ENCODE measurements at regions not wholly inside any gene's neighbourhood (a gene's known extent, or its start where the extent isn't known, plus 50 kb on each side); places are given as distances from the start of the nearest gene placed in this dataset.
"Not testable (repeated sequence)": the region's sequence is repeated elsewhere in the genome, so short reads cannot be mapped to it uniquely, and the experiment has no call there.

DNA sequence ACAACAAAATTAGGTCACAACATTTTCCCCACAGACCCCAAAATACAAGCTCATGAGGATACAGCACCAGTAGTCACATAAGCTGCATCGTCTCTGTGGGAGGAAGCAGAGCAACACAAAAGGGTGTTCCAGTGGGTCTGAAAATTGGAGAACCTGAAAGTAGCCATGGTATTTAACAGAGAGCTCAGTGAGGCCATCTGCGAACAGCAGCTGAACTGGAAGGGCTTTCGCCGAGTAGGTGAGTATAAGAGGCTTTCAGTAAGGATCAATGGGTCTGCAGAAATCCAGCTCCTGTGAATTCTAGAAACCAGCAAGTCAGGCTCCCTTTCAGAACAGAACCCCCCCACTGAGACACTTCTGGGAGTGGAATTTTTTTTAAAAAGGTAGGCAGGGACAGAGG, 120.0 kb upstream of the RREB1 start:
- H2AFZ ChIP-seq (ENCODE audit: insufficient read depth, low read depth, low read length, poor library complexity, severe bottlenecking): peak overlapping the region; percentile 59
- peak overlapping the region; percentile 32 for H3K4me2 ChIP-seq (replicated peaks; ENCODE audit: extremely low read depth, low read length, poor library complexity, severe bottlenecking)
- Mint-ChIP-seq H3K27ac (peak overlapping the region in 3 of 7 donors; percentile 36 to 72 (median 52)), H3K36me3 (no peaks in the 10 kb centered on the region), H3K4me3 (peak overlapping the region; percentile 35 to 61), H3K9me3 (no peaks in the 10 kb centered on the region), H3K4me1 (peaks cover 13% of the 10 kb centered on the region), H3K27me3 (ENCODE audit: low read depth in 3 of 3) (peaks cover 0 to 2% (median 0%) of the 10 kb centered on the region in 3 donors)
- 83% methylated on average over 1 of the region's 4 CpGs for WGBS (ENCODE audit: insufficient coverage)
- TF ChIP-seq, protein P1, sequence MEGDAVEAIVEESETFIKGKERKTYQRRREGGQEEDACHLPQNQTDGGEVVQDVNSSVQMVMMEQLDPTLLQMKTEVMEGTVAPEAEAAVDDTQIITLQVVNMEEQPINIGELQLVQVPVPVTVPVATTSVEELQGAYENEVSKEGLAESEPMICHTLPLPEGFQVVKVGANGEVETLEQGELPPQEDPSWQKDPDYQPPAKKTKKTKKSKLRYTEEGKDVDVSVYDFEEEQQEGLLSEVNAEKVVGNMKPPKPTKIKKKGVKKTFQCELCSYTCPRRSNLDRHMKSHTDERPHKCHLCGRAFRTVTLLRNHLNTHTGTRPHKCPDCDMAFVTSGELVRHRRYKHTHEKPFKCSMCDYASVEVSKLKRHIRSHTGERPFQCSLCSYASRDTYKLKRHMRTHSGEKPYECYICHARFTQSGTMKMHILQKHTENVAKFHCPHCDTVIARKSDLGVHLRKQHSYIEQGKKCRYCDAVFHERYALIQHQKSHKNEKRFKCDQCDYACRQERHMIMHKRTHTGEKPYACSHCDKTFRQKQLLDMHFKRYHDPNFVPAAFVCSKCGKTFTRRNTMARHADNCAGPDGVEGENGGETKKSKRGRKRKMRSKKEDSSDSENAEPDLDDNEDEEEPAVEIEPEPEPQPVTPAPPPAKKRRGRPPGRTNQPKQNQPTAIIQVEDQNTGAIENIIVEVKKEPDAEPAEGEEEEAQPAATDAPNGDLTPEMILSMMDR (IDR thresholded peaks at IDR 0.05): no peak
- no peak overlapping the region for H3K4me3 ChIP-seq (replicated peaks in 1 of 3; ENCODE audit: low read depth in 2 of 3, low read length in 3 of 3)
- no peaks in the 10 kb centered on the region for H3K36me3 ChIP-seq (replicated peaks in 1 of 2; ENCODE audit: control insufficient read depth in 1 of 2, insufficient read depth in 2 of 2, low read length in 2 of 2)
- no peaks in the 10 kb centered on the region for H3K79me2 ChIP-seq (ENCODE audit: insufficient read depth, low read length)
- DNase-seq: peak in 1 of 3 donors; percentile 2
- H3K27ac ChIP-seq (ENCODE audit: low read depth in 1 of 2, low read length in 2 of 2): no peak overlapping the region
- H3K27me3 ChIP-seq (ENCODE audit: control insufficient read depth in 2 of 2, insufficient read depth in 2 of 2, low read length in 2 of 2): no peaks in the 10 kb centered on the region
- H3K9me3 ChIP-seq (replicated peaks in 1 of 2; ENCODE audit: control insufficient read depth in 1 of 2, insufficient read depth in 1 of 2, low read length in 2 of 2): no peaks in the 10 kb centered on the region
- intact Hi-C loops (cut with micrococcal nuclease): no loop called here
- peaks cover 0 to 4% of the 10 kb centered on the region in 2 donors for H3K4me1 ChIP-seq (ENCODE audit: control insufficient read depth in 1 of 2, insufficient read depth in 2 of 2, low read length in 2 of 2)
- no peak overlapping the region for H3K9ac ChIP-seq (ENCODE audit: insufficient read depth, low read length, poor library complexity, severe bottlenecking)
- no peaks in the 10 kb centered on the region for H4K20me1 ChIP-seq (ENCODE audit: insufficient read depth, low read length)

DNA sequence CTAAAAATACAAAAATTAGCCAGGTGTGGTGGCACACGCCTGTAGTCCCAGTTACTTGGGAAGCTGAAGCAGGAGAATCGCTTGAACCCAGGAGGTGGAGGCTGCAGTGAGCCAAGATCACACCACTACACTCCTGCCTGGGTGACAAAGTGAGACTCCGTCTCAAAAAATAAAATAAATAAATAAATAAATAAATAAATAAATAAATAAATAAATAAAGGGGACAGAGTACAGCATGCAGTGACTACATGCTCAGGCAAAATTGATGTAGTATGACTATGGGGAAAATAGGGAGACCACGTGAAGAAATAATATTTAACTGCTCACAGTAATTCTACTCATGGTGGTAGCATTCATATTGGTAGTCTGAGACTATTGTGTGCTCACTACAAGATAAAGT, 117.7 kb upstream of the RREB1 start:
- H3K36me3 ChIP-seq (replicated peaks in 1 of 2; ENCODE audit: control insufficient read depth in 1 of 2, insufficient read depth in 2 of 2, low read length in 2 of 2); intact Hi-C loops (cut with micrococcal nuclease); H3K4me2 ChIP-seq (replicated peaks; ENCODE audit: extremely low read depth, low read length, poor library complexity, severe bottlenecking); H2AFZ ChIP-seq (ENCODE audit: insufficient read depth, low read depth, low read length, poor library complexity, severe bottlenecking); H3K9ac ChIP-seq (ENCODE audit: insufficient read depth, low read length, poor library complexity, severe bottlenecking); H3K36me3 Mint-ChIP-seq; H3K9me3 ChIP-seq (replicated peaks in 1 of 2; ENCODE audit: control insufficient read depth in 1 of 2, insufficient read depth in 1 of 2, low read length in 2 of 2); H3K27me3 ChIP-seq (ENCODE audit: control insufficient read depth in 2 of 2, insufficient read depth in 2 of 2, low read length in 2 of 2); H3K79me2 ChIP-seq (ENCODE audit: insufficient read depth, low read length); DNase-seq; H3K27ac ChIP-seq (ENCODE audit: low read depth in 1 of 2, low read length in 2 of 2); H3K27me3 Mint-ChIP-seq (ENCODE audit: low read depth in 3 of 3); H3K27ac Mint-ChIP-seq; H3K9me3 Mint-ChIP-seq; H4K20me1 ChIP-seq (ENCODE audit: insufficient read depth, low read length); H3K4me3 Mint-ChIP-seq; H3K4me3 ChIP-seq (replicated peaks in 1 of 3; ENCODE audit: low read depth in 2 of 3, low read length in 3 of 3); H3K4me1 ChIP-seq (ENCODE audit: control insufficient read depth in 1 of 2, insufficient read depth in 2 of 2, low read length in 2 of 2): not testable (repeated sequence)
- WGBS (ENCODE audit: insufficient coverage): 80% methylated on average over 1 of the region's 4 CpGs
- peaks cover 13% of the 10 kb centered on the region for H3K4me1 Mint-ChIP-seq

All from CD14-positive monocyte (primary cell).